AG09319 (cell line): ENCODE measurements at regions not wholly inside any gene's neighbourhood (a gene's known extent, or its start where the extent isn't known, plus 50 kb on each side); places are given as distances from the start of the nearest gene placed in this dataset.

Experiments
- DNase-seq: peaks from one replicate; pipeline ENCODE4 v3.0.0-alpha.2; 2010; ENCODE audit warnings: low read depth; ENCODE audit errors: extremely low read depth
- TF ChIP-seq, protein P1 (sequence below): IDR thresholded peaks from 2 replicates; pipeline ENCODE4 v1.5.1; 2011; ENCODE audit warnings: low read depth, mild to moderate bottlenecking, inconsistent platforms, low read length, moderate library complexity

DNA sequence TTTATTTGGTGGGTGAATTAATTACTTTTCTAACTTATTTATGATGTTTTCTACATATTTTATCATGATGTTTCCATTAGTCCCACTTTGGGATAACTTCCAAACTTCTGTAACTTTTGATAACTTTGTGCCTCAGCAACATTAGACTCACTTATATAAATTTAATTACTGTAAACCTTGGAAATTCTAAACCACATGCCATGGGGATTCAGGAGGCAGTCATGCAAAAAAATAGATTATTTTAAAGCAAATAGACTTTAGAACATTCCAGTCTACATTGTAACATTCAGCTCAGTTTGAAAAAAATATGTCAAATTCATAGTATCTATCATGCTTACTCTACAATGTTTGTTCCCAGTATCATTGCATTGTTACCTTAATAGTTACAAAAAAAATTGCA lies 728.5 kb upstream of the NRXN1 start:
- no peak for DNase-seq
- TF ChIP-seq, protein P1, sequence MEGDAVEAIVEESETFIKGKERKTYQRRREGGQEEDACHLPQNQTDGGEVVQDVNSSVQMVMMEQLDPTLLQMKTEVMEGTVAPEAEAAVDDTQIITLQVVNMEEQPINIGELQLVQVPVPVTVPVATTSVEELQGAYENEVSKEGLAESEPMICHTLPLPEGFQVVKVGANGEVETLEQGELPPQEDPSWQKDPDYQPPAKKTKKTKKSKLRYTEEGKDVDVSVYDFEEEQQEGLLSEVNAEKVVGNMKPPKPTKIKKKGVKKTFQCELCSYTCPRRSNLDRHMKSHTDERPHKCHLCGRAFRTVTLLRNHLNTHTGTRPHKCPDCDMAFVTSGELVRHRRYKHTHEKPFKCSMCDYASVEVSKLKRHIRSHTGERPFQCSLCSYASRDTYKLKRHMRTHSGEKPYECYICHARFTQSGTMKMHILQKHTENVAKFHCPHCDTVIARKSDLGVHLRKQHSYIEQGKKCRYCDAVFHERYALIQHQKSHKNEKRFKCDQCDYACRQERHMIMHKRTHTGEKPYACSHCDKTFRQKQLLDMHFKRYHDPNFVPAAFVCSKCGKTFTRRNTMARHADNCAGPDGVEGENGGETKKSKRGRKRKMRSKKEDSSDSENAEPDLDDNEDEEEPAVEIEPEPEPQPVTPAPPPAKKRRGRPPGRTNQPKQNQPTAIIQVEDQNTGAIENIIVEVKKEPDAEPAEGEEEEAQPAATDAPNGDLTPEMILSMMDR, result no peak

DNA sequence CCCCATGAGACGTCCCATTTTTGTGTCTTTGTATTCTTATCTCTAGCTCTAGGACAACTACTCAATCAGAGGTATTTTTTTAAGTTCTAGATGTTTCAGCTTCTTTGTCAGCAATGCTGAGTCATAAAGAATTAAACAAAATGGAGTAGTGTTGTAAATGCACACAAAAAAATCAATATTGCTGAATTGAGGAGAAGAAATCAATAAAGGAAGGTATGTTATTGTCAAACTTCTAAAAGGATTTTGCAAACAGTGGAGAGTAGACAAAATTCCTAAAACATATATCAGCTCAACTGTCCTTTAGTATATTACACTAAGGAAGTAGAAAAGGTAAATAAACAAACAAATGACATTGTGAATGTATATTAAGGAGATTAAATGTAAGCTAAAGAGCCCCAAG lies 726.1 kb upstream of the NRXN1 start:
- TF ChIP-seq, protein P1, result no peak
- DNase-seq, result no peak

DNA sequence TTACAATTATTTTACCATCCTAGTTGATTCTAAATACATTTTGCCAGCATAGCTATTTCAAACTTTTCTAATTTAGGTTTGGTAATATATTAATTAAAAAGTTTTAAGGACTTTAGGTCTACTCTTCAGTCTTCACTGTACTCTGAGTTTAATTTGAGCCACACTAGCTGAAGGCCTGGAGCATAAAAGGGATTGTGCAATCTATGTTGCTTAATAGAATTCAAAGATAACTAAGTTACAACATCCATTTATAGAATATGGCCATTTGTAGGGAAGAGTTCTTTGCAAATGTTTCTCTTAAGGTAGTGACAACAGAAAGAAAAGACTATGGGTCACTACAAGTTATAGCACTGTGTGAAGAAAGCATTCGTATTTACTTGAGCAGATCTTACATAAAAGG lies 702.2 kb upstream of the NRXN1 start:
- no peak for DNase-seq
- TF ChIP-seq, protein P1, result no peak

DNA sequence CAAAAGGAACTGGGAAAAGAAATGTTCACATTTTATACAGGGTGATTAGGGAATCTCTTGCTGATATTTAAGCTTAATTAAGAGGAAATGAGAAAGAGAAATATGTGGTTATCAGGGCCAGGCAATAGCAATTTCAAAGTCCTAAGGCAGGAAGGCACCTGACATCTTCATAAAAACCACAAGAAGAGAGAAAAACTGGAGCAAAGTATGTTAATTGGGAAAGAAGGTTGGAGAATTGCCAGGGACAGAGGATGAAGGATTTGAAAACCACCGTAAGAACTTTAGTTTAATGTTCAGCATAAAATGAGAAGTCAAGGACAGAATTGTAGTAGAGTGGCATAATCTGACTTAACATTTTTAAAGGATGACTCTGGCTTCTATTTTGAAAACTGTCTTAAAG lies 691.8 kb upstream of the NRXN1 start:
- TF ChIP-seq, protein P1, result no peak
- no peak for DNase-seq

DNA sequence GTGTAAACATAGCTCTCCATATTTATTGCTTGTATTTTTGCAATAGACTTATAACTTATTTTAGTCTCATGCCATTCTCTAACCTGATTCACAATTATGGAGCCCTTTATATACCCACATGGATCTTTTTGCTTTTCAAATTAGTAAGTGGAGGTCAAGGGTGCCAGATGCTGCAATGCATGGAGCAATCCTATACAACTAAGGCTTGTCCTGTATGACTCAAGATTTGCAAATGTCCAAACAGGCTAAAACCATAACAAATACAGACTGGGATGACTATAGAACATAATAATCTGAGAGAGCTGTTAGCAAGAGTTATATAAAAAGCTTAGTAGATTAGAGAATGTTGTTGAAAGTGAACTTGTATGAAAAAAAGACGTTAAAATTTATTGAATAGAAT lies 690.4 kb upstream of the NRXN1 start:
- TF ChIP-seq, protein P1, result no peak
- no peak for DNase-seq

DNA sequence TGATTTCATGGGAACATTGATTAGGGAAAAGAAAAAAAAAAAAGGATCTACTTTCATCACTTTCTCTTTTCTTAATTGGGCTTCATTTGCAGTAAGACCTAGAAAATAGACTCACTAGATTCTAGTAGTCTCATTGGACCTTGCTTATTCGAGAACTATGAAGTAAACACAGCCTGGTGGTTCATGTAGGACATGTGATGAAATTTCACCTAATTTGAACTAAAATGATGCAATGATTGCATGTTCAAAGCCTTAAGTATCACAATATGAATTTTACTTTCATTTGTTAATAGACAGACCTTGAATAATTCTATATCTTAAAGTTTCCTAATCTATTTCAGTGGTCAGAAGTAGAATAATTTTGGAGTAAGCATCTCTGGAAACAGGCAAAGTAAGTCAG lies 688.9 kb upstream of the NRXN1 start:
- TF ChIP-seq, protein P1, result no peak
- DNase-seq, result no peak

DNA sequence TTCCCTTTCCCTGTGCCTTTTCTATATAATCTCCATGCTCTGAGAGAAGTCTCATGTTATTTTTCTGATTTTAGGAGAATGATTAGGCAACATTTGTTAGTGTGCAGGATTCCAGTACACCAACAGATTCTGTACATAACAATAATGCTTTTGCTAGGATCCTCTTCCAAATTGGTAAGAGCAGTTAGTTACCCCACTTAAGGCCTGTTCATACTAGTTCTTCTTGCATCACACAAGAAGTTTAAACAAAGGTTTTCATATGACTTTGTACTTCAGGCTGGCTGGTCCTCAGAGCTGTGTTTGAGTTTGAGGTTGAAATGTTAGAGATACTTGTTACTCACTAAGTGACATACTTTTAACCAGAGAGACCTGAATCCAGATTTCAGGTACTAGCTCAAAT lies 686.9 kb upstream of the NRXN1 start:
- TF ChIP-seq, protein P1, result no peak
- DNase-seq, result no peak
